HG03103 (cell line): ENCODE measurements at regions not wholly inside any gene's neighbourhood (a gene's known extent, or its start where the extent isn't known, plus 50 kb on each side); places are given as distances from the start of the nearest gene placed in this dataset.

Experiments used
- ATAC-seq: cut with Tn5 transposase; IDR thresholded peaks from one replicate; pipeline ENCODE4 v1.9.1; 2021; ENCODE audit warnings: low read depth; ENCODE audit not compliant: unreplicated experiment

DNA sequence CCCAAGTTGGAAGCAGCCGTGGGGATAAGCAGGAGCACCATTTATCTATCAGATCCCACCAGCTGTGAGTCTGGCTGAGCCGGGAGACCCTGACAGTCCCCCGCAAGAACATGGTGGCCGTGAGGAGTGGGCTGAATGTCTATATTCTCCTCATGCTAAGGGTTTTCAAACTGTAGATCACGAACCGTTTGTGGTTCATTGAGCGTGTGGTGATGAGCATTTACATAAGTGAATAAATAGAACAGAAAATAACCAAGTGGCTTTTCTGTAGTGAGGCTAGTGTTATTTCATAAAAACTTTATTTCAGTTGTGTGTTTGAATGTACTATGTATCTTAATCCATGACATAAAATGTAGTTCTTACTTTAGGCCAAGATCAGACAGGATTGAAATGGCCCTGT, 190.2 kb upstream of the APCDD1 start:
- ATAC-seq, result no peak

DNA sequence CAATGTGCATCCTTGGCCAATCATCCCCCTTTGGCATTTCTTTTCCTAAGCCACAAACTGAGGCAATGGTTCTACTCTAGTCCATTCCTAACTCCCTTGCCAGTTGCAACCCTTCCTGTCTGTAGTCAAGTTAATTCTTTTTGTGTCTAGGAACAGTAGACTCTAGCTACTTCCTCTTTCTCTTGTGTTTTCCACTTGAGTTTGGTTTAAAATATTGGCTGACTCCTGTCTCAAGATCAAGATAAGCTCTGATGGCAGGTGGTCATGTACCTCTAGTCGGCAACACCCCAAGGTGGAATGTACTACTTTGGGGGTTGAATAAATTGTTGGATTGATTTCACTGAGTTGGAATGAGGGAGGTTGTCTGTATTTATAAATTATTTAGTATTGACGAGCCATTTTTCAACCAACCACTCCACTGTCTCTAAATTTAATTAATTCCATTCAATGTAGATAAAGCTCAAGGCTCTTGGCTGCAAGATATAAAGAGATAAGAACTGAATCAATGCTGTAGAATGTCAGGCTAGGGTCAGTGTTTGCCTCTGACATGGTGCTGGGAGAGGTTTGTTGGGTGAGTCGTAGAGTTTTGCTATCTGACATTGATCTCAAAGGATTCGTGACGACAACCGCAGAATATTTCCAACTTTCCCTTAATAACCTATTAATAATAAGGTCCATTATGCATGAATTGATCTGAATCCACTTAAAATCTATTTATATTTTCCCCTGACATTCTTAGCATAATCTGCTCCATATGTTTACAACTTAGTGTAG, 188.7 kb upstream of the APCDD1 start:
- no peak for ATAC-seq

DNA sequence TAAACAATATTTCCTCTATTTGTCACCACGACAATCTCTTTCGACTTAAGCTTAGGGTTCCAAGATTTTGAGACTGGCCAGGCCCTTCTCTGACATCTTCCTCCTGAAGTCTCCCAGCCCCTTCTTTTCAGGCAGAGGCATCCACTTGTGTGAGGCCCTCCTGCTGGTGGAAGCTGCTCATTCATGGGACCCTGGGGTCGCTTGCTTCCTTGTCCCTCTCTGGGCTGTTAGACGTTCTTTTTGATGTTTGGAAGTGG, 188.2 kb upstream of the APCDD1 start:
- no peak for ATAC-seq

DNA sequence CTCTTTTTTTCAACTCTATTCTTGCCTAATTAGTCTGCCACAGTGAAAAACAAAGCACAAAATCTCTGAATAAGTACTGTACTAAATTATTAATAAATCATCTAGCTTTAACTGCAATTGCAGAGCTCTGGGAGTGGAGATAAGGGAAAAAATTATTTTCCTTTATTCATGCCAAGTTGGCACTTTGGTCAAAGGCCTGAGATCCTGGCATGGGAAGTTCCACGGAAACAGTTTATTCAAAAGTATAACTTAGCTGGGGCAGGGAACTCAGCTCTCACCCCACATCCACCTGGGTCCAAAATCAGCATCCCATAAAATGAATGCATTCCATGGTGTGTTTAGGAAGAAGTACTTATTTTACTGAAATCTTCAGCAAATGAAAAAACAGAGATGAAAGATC, 185.2 kb upstream of the APCDD1 start:
- no peak for ATAC-seq

DNA sequence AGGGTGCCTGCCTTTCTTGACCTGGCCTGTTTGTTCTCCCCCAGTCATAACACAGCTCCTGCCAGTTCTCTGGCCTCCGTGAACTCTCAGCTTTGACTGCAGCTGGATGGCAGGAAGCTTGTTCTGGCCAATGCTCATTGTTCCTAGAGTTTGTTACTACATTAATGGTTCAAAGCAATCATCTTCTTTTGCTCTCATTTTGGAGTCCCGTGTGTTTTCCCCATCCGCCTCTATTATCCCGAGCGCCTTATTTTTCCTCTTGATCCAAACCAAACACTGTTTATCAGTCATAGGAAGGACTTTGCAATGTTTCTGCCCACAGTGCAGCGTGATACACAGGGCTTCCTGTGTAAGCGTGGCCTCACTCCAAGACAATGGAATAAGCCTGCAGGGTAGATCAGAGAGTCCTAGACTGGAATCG, 184.3 kb upstream of the APCDD1 start:
- ATAC-seq, result no peak

DNA sequence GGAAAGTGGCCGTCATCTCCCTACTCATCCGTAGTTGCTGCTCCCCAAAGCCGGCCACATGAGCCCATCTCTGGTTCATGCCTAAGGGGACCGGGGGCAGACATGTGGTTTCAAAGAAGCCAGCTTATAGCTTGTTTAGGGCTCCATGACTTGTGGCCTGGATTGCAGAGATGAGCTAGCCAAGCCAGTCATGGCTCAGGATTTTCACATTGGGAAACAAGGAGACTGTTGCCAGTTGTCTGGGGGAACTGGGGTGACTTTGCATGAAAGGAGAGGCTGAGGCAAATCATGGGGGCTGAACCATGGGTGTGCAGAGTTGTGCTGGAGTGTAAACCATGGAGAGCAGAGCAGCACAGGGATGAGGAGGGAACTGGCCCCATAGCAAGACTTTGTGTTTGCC, 183.0 kb upstream of the APCDD1 start:
- no peak for ATAC-seq

DNA sequence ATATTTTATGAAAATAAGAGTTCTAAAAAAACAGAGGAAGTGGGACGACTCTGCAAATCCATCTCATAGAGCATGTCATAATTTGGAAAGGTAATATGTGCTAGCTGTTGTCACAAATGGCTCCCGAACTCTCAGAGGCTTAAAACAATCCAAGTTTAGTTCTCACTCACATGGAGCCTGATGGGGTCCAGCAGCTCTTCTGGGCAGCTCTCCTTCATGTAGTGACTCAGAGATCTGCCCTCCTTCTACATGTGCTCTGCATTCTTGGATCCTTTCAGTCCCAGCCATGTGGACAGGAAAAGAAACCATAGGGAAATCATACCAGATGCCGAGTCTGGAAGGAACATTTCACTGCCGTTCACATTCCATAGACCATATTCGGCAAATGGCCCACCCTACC, 180.1 kb upstream of the APCDD1 start:
- ATAC-seq, result no peak

DNA sequence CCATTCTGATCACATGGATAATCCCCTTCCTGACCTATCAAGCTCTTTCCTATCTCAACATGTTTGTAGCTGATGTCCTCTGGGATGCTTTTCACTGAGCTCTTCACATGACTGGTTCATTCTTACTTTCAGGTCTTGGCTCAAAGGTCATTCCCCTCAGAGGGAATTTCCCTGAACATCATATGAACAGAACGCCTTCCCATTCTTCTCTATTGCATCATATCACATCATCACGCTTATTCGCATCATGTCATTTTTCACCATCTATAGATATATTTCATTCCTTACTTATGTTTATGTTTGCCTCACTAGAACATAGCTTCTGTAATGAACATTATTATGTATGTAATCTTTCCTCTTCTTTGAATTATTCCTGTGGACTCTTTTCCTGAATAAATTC, 178.9 kb upstream of the APCDD1 start:
- no peak for ATAC-seq

DNA sequence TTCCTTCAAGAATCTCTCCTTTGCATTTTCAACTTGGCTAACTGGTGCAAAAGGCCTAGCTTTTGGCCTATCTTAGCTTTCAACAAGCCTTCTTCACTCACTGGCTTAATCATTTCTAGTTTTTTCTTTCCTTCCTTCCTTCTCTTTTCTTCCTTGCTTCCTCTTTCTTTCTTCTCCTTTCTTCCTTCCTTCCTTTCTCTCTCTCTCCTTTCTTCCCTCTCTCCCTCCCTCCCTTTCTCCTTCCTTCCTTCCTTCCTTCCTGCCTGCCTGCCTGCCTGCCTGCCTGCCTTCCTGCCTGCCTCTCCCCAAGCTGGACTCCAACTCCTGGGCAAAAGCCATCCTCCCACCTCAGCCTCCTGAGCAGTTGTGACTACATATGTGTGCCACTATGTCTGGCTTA, 176.2 kb upstream of the APCDD1 start:
- no peak for ATAC-seq

DNA sequence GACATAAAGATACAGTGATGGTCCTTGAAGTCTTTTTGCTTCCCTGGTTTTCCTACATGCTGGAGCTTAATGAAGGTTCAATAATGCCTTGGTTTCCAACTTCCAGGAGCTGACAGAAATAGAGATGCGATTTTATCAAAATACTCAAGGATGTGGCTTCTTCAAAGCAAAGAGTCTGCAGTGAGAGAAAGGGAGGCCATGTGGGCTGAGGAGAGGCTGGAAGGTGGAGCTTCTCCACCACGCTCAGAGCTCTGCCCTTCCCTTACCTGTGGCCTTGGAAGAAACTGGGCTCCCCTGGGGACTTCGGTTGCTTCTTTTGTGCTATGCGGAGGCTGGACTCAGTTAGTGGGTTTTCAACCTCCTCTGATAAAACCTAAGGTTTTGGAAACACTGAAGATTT, 175.0 kb upstream of the APCDD1 start:
- ATAC-seq, result no peak

DNA sequence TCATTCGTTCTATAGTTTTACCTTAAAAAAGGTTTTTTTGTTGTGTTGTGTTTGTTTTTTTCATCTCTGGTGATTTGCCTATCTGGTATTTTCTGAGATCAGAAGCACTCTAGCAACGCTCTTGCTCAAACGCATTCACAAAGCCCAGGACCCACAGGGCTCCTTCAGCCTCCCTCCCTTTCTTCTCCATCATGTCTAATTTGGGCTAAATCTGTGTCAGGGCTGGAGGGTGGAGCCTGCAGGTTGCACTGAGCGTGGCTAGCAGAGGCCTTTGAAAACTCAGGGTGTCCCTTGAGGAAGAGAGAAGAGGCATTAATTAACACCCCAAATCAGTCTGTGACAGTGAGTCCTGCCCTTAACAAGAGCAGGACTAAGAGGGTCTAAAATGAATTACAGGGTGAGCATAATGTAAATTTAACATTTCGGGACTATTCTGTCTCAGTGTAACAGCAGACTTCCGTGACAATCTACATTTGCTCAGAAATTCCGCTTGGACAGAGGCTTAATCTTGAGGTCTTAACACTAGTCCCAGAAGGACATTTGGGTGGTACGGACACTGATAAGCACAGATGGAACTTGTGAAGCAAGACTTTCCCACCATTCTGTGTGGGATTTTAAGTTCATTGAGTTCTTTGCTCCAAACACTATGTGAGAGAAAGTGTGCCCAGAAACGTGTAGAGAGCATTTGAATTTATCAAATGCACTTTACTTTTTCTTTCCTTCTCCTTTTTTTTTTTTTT, 174.4 kb upstream of the APCDD1 start:
- ATAC-seq, result no peak

DNA sequence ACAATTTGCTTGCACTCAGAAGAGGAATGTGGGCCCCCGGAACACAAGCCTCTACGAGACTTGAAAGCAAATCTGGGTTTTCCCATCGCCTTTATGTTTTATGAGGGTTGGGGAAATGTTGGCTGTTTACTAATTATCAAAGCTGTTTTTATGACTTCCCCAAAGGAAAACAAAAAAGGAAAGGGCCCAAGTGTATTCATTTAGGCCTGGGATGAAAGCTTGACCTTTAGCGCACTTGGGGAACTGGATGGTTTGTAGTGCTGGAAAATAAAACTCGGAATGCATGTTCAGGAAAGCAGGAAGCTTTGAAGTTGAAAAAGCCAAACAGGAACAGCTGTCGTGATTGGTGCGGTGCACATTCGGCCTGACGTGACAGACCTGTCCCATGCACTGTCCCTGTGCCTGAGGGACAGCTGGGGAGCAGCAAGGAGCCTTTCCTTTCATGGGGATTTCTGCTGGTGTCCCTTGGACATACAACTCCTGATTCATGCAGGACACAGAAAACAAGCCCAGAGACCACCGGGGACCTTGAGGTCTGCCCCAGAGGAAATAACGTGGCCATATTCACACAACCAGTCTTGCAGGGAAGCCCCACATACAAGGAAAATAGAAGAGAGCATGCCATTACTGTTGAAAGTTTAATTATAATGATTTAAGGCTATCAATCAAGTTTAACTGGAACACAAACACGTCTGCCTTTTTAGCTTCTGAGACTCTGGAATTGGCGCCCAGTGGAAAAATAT, 169.7 kb upstream of the APCDD1 start:
- no peak for ATAC-seq

DNA sequence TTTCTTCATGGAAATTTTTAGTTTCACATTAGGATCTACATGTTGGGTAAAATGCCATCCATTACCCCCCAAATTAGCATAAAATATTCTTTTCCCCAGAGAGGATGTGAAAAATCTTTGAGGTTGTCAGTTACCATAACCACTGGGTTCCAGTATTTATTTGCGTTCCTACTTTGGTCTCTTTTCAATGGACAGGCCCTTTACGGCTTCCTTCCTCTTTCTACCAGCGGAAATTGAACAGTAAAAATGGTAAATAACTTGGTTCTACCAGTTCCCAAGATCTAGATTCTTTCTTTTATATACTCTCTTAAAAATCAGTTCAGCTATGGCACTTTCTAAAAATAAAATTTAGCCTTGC, 169.2 kb upstream of the APCDD1 start:
- no peak for ATAC-seq

DNA sequence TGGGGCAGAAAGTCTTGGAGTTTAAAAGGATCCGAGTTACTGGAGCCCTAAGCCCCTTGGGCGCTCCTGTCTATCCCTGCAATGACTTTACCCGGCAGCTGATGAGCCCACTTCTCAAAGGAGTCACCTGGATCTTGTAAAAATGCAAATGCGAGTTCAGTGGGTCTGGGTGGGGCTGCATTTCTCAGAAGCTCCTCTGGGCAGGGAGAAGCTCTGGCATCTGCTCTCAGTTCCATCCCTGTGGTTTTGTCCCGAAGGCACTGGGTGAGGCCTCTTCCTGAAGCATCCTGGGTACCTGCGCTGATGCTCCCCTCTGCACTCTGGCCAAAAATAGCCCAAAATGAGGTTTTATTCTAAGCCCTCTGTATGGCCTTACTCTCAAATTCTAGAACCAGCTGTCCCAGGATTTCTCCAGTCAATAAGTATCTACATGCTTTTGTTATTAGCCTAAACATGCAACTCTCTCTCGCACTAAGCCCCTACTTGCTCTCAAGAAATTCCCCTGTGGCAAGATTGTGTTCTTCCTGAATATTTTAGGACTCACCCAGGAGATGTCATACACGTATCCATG, 167.8 kb upstream of the APCDD1 start:
- no peak for ATAC-seq

DNA sequence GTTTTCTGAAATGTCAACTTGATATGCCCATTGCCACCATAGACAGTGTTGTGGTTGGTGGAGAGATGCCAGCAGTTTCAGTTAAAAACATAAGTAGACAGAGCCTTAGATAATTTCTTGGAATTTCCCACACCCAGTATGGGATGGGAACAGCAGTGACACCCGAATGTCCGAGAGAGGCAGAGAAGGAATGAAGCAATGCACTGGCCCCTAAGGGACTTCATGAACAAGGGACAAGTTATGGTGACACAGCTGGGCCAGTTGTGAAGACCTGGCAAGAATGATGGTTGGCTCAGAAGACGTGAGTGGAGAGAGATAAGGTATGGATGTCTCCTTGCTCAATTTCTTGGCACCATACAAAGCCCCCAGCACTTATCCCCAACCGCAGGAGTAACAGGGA, 165.2 kb upstream of the APCDD1 start:
- no peak for ATAC-seq

DNA sequence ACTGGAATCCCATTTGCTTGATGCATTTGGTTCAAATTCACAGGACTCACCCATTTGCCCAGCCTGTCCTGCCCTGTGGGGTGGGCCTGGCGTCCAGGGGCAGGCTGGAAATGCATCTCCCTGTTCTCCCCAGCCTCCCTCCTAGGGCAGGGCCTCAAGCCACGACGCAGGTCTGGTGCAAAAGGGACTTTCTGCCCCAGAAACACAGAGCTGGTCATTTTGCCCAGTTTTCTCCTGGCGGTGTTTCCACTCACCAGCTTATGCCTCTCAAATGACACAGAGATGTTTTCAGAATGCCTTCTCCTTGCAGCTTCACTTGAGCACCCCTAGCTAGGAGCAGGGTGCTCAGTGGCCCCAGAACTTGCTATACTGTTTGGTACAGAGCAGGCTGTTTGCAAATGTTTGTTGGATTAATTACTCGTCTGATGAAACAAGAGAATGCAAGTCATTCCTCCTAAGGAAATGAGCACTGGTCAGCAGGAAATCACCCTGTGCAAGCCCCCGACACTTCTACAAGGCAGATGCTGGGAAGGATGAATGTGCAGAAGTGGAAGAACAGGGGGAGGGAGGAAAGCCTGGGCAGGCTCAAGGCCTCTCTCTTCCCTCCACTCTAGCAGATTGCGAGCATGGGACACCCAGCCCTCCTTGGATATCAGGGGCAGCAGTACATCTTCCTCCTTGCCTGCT, 164.3 kb upstream of the APCDD1 start:
- ATAC-seq, result no peak

DNA sequence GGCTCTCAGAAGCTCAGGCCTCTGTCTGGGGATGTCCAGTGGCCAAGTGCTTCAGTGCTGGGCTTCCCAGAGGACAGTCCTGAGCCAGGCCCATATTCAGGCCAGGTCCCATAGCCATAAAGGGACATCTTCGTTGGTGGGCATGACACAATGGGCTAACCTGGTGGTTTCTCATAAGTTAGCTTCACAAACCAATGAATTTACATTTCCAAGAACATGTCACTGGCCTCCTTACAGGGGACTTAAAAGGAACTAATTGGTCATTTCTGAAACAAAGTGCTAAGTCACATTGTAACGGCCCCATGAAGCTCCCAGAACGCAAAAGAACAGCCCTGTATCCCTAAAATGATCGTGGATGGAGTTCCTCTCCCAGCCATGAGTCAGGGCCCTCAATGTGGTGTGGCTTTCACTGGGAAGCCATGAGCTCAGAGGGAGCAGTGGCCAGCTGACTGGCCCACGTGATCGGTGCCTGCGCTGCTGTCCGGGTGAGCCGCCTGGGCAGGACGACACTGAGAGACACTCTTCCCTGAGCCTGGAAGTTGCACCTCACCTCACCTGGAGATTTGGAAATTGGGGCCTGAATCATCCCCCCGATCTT, 163.7 kb upstream of the APCDD1 start:
- no peak for ATAC-seq

DNA sequence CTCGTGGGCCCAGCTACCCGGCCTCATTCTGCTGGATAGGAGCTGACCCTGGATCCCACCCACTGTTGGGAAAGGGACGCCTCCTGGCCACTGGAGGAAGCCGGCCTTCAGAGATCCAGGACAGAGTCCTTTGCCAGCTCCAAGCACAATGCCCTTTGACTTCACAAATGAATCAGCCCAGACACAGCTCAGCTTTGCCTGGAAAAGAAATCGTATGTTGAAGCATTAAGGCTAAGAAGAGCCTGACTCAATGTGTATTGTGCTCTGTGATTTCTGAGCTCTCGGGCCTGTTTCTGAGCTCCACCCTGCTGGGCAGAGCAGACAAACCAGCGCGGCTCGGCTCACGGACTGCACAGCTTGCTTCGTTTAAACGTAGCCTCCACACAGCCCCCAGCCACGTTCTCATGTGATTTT, 162.9 kb upstream of the APCDD1 start:
- ATAC-seq, result no peak

DNA sequence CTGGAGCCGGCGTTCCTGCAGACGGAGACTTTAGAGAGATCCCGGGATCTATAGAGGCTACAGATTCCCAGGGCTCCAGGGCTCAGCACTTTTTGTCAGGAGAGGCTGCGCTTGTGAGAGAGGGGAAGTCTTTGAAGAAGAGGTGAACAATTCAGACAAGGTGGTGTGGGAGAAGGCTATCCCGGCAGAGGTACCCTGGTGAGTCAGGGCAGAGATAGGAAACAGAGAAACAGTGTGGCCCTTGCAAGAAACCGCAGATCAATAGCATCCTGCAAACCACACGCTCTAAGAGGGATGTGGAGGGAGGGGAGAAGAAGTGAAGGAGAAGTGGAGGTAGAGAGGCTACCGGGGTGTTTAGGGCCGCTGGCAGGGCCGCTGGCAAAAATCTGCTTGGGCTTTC, 160.5 kb upstream of the APCDD1 start:
- no peak for ATAC-seq

DNA sequence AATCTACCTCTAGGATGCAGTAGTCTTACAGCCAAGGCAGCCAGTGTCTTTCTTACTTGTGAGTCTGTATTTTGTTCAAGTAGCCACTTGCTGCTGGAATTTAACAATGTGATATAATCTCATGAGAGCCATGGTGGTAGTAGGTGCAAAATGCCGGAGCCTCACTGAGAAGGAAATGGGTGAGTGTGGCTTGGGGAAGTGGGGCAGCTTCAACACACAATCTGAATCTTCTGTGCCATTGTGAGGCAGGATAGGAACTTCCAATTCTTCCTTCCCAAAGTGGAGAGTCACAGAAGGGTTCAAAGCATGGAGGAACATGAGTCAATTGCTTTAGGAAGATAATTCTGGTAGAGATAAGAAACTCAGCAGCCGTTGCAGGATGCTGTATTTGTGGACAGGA, 158.7 kb upstream of the APCDD1 start:
- no peak for ATAC-seq

DNA sequence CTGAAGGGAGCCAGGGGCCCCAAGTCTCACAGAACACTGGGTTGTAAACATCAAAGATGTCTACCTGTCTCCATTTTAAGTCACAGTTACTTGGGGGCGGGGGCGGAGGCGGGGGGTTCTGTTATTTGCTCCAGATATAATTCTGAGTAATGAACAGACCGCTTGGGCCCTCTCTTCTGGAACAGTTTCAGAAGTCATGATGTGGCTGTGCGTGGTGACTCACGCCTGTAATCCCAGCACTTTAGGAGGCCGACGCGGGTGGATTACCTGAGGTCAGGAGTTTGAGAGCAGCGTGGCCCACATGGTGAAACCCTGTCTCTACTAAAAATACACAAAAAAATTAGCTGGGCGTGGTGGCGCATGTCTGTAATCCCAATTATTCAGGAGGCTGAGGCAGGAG, 157.9 kb upstream of the APCDD1 start:
- no peak for ATAC-seq
